RWPE2 (cell line): ENCODE measurements at regions not wholly inside any gene's neighbourhood (a gene's known extent, or its start where the extent isn't known, plus 50 kb on each side); places are given as distances from the start of the nearest gene placed in this dataset.

Source experiments
- ATAC-seq: fragments of 200-7000 bp; cut with Tn5 transposase; 3 replicates; pipeline ENCODE4 v1.9.1; 2021; ENCODE audit warnings: low read depth
- DNase-seq: peaks from one replicate; pipeline ENCODE4 v3.0.0-alpha.2; 2020; ENCODE audit warnings: low spot score
- H3K27ac ChIP-seq: fragments of 450-650 bp; 2 replicates; pipeline ENCODE4 v1.5.1; 2017; ENCODE audit warnings: mild to moderate bottlenecking; ENCODE audit not compliant: poor library complexity, severe bottlenecking
- H3K27me3 ChIP-seq: fragments of 250-450 bp; sonication (Bioruptor Pico); 2 replicates; pipeline ENCODE4 v1.5.1; 2021; ENCODE audit warnings: mild to moderate bottlenecking, moderate library complexity; ENCODE audit not compliant: insufficient read depth, poor library complexity, severe bottlenecking
- H3K36me3 ChIP-seq: fragments of 250-450 bp; sonication (Bioruptor Pico); 2 replicates; pipeline ENCODE4 v1.5.1; 2020; ENCODE audit warnings: low read depth, mild to moderate bottlenecking, moderate library complexity
- H3K4me1 ChIP-seq: fragments of 250-450 bp; sonication (Bioruptor Pico); 2 replicates; pipeline ENCODE4 v1.5.1; 2021; ENCODE audit warnings: mild to moderate bottlenecking, moderate library complexity; ENCODE audit not compliant: insufficient read depth, poor library complexity, severe bottlenecking
- H3K4me3 ChIP-seq: fragments of 250-450 bp; sonication (Bioruptor Pico); 2 replicates; pipeline ENCODE4 v1.5.1; 2021; ENCODE audit warnings: mild to moderate bottlenecking, moderate library complexity; ENCODE audit not compliant: severe bottlenecking
- H3K9me3 ChIP-seq: fragments of 250-450 bp; sonication (Bioruptor Pico); 2 replicates; pipeline ENCODE4 v1.5.1; 2021; ENCODE audit warnings: mild to moderate bottlenecking, moderate library complexity; ENCODE audit not compliant: severe bottlenecking
- CTCF ChIP-seq: fragments of 450-650 bp; IDR thresholded peaks from one replicate; pipeline ENCODE4 v1.5.1; 2017; ENCODE audit warnings: mild to moderate bottlenecking, moderate library complexity; ENCODE audit not compliant: poor library complexity, severe bottlenecking

GRCh38 chr4:130511776-130512175 is 1415.8 kb downstream of the C4orf33 start:
- DNase-seq (no peak), ATAC-seq (no peak)
- H3K9me3 ChIP-seq: no peaks in the 10 kb centered on the region
- H3K27ac ChIP-seq: no peak overlapping the region
- H3K36me3 ChIP-seq: no peaks in the 10 kb centered on the region
- H3K27me3 ChIP-seq: no peaks in the 10 kb centered on the region
- TF ChIP-seq CTCF: no peak
- no peaks in the 10 kb centered on the region for H3K4me1 ChIP-seq
- no peak overlapping the region for H3K4me3 ChIP-seq

- ATAC-seq (no peak), DNase-seq (no peak)
- TF ChIP-seq CTCF: no peak
- no peaks in the 10 kb centered on the region for H3K36me3 ChIP-seq
- H3K4me1 ChIP-seq: no peaks in the 10 kb centered on the region
- H3K27me3 ChIP-seq: no peaks in the 10 kb centered on the region
- peaks cover 3% of the 10 kb centered on the region for H3K9me3 ChIP-seq
- no peak overlapping the region for H3K4me3 ChIP-seq
- no peak overlapping the region for H3K27ac ChIP-seq
Measured at GRCh38 chr4:130524057-130524456, 1428.1 kb downstream of the C4orf33 start.

GRCh38 chr4:130530505-130530904 is 1434.6 kb downstream of the C4orf33 start:
- Histone ChIP-seq H3K27ac (no peak overlapping the region), H3K27me3 (no peaks in the 10 kb centered on the region), H3K9me3 (no peaks in the 10 kb centered on the region), H3K4me1 (no peaks in the 10 kb centered on the region), H3K36me3 (no peaks in the 10 kb centered on the region), H3K4me3 (no peak overlapping the region)
- no peak for ATAC-seq
- TF ChIP-seq CTCF: no peak
- no peak for DNase-seq

- Histone ChIP-seq H3K4me3 (no peak overlapping the region), H3K4me1 (no peaks in the 10 kb centered on the region), H3K9me3 (no peaks in the 10 kb centered on the region), H3K27ac (no peak overlapping the region), H3K36me3 (no peaks in the 10 kb centered on the region), H3K27me3 (no peaks in the 10 kb centered on the region)
- DNase-seq (no peak), ATAC-seq (no peak)
- no peak for TF ChIP-seq CTCF
Measured at GRCh38 chr4:130534651-130535050, 1438.7 kb downstream of the C4orf33 start.

- Histone ChIP-seq H3K4me3 (no peak overlapping the region), H3K36me3 (no peaks in the 10 kb centered on the region), H3K27me3 (peaks cover 2% of the 10 kb centered on the region), H3K9me3 (no peaks in the 10 kb centered on the region), H3K27ac (no peak overlapping the region), H3K4me1 (no peaks in the 10 kb centered on the region)
- ATAC-seq (no peak), DNase-seq (no peak)
- TF ChIP-seq CTCF: no peak
Measured at GRCh38 chr4:130542953-130543352, 1447.0 kb downstream of the C4orf33 start.
